ENCODE measurements at regions not wholly inside any gene's neighbourhood (a gene's known extent, or its start where the extent isn't known, plus 50 kb on each side); places are given as distances from the start of the nearest gene placed in this dataset.

DNA sequence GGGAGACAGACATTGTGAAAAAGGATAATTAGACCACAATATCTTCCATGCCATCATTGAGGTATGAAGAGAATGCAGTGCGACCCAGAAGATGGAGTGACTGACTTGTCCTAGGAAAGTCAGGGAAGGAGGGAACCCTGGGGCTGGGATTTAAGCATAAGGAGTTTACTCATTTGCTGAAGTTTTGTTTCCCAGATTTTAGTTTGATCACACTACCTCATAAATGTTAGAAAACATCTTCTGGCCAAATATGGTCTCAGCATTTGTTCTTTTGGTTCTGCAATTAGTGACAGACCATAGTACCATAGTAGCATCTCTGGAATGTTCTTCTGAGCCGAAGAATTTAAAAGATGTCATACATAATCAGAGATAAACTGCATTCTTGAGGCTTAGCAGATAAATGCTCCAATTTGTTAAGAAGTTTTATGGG lies 96.5 kb upstream of the PGRMC2 start:
- no peaks in the 10 kb centered on the region for H3K36me3 ChIP-seq
- peaks cover 0 to 15% of the 10 kb centered on the region in 2 donors for H3K4me1 ChIP-seq
- no peaks in the 10 kb centered on the region for H3K9me3 ChIP-seq
- no peak for DNase-seq (ENCODE audit: low spot score in 2 of 2)
- no peaks in the 10 kb centered on the region for H3K27me3 ChIP-seq
- H3K27ac ChIP-seq, result no peak overlapping the region
- intact Hi-C loops (cut with DNase I; ENCODE audit: low total_unique reads), result no loop called here
- TF ChIP-seq POLR2A (IDR thresholded peaks at IDR 0.05) (no peak), POLR2AphosphoS5 (IDR thresholded peaks at IDR 0.05) (no peak)
- TF ChIP-seq, protein P1, sequence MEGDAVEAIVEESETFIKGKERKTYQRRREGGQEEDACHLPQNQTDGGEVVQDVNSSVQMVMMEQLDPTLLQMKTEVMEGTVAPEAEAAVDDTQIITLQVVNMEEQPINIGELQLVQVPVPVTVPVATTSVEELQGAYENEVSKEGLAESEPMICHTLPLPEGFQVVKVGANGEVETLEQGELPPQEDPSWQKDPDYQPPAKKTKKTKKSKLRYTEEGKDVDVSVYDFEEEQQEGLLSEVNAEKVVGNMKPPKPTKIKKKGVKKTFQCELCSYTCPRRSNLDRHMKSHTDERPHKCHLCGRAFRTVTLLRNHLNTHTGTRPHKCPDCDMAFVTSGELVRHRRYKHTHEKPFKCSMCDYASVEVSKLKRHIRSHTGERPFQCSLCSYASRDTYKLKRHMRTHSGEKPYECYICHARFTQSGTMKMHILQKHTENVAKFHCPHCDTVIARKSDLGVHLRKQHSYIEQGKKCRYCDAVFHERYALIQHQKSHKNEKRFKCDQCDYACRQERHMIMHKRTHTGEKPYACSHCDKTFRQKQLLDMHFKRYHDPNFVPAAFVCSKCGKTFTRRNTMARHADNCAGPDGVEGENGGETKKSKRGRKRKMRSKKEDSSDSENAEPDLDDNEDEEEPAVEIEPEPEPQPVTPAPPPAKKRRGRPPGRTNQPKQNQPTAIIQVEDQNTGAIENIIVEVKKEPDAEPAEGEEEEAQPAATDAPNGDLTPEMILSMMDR (IDR thresholded peaks at IDR 0.05), result no peak
- no peak overlapping the region for H3K4me3 ChIP-seq

DNA sequence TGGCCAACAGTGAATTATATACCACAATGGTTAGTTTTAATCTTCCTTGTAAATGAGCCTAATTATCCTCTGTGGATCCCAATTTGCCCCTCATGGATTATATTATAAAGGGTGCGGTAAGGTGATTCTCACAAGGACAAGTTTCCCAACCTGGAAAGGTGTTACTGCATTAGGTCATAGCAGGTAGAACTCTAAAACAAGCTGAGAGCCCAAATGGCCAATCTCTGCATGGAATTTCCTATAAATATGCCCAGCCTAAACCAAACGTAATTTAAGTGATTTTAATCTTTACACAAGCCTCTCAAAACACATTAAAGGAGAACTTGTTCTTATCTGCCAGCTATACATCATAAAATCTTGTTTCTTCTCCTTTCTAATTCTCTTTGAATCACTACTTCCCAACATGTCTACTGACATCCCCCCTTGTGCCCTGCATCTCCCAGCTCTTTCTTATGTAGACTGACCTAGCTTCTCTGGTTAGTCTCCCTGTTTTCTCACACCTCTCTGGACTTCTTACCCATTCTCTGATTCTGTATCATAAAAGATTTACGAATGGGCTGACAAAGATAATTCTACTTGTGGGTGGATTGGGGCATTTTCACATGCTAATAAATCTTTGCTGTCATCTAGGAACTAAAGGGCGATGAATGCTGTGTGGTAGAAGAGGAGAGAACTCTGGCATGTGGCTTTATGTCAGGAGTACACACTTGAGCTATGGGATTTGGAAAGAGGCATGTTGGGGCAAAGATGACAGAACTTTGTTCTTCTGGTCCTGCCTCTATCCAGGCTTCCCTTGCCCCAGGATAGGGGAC lies 94.3 kb upstream of the PGRMC2 start:
- no peak overlapping the region for H3K4me3 ChIP-seq
- TF ChIP-seq, protein P1 (IDR thresholded peaks at IDR 0.05), result no peak
- no peak for TF ChIP-seq POLR2A (IDR thresholded peaks at IDR 0.05)
- TF ChIP-seq POLR2AphosphoS5 (IDR thresholded peaks at IDR 0.05), result no peak
- H3K36me3 ChIP-seq, result no peaks in the 10 kb centered on the region
- intact Hi-C loops (cut with DNase I; ENCODE audit: low total_unique reads), result no loop called here
- H3K27ac ChIP-seq, result no peak overlapping the region
- no peak for DNase-seq (ENCODE audit: low spot score in 2 of 2)
- H3K27me3 ChIP-seq, result no peaks in the 10 kb centered on the region
- H3K9me3 ChIP-seq, result peaks cover 0 to 1% of the 10 kb centered on the region in 2 donors
- peaks cover 0 to 15% of the 10 kb centered on the region in 2 donors for H3K4me1 ChIP-seq

DNA sequence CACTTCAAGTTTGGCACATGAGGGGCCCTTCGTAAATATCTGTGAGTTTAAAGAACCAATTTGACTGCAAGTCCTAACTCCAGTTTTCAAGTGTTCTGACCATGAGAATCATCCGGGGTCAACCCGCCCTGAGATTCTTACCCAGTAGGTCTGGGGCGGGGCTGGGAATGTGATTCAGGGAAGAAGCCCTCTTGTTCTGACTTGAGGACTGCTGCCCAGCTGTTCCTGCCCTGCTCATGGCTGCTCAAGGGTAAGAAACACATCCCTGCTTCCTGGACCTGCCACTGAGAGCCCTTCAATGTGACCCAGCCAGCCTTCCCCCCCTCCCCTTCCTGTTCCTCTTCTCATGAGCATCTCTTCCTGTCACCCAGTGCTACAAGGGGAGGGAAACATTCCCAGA lies 92.7 kb upstream of the PGRMC2 start:
- H3K27ac ChIP-seq, result no peak overlapping the region
- no peak for DNase-seq (ENCODE audit: low spot score in 2 of 2)
- H3K4me3 ChIP-seq, result no peak overlapping the region
- TF ChIP-seq POLR2A (IDR thresholded peaks at IDR 0.05) (no peak), POLR2AphosphoS5 (IDR thresholded peaks at IDR 0.05) (no peak)
- TF ChIP-seq, protein P1 (IDR thresholded peaks at IDR 0.05), result no peak
- H3K9me3 ChIP-seq, result peaks cover 0 to 6% of the 10 kb centered on the region in 2 donors
- H3K27me3 ChIP-seq, result no peaks in the 10 kb centered on the region
- H3K4me1 ChIP-seq, result peaks cover 0 to 2% of the 10 kb centered on the region in 2 donors
- intact Hi-C loops (cut with DNase I; ENCODE audit: low total_unique reads), result no loop called here
- no peaks in the 10 kb centered on the region for H3K36me3 ChIP-seq

- Histone ChIP-seq H3K27me3 (no peaks in the 10 kb centered on the region), H3K27ac (no peak overlapping the region), H3K9me3 (peaks cover 0 to 6% of the 10 kb centered on the region in 2 donors), H3K4me3 (no peak overlapping the region), H3K4me1 (no peaks in the 10 kb centered on the region), H3K36me3 (no peaks in the 10 kb centered on the region)
- TF ChIP-seq POLR2A (IDR thresholded peaks at IDR 0.05) (no peak), POLR2AphosphoS5 (IDR thresholded peaks at IDR 0.05) (no peak)
- TF ChIP-seq, protein P1 (IDR thresholded peaks at IDR 0.05), result peak in 2 of 3 donors; percentile 23 to 26
- DNase-seq (ENCODE audit: low spot score in 2 of 2), result no peak
- intact Hi-C loops (cut with DNase I; ENCODE audit: low total_unique reads), result no loop called here
Observed at GRCh38 chr4:128379860-128380259, 92.2 kb upstream of the PGRMC2 start.

DNA sequence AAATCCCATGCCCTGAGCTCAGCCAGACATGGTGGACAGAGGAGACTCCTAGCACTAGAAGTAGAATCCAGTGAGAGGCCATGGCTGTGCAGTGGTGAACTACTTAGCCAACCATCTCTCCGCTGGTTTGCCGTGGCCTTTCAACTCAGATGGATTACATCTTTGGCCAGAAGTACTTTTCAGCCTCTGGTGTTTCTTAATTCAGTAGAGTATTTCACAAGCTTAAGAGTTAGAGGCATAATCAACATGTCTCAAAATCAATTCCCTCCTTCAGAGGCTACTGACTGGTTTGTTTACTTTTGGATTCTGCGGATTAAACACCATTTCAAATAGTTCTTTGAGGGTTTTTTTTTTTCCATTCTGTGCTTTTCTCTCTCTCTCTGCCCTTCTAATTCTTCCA lies 91.1 kb upstream of the PGRMC2 start:
- no peak for DNase-seq (ENCODE audit: low spot score in 2 of 2)
- TF ChIP-seq POLR2AphosphoS5 (IDR thresholded peaks at IDR 0.05) (no peak), POLR2A (IDR thresholded peaks at IDR 0.05) (no peak)
- TF ChIP-seq, protein P1 (IDR thresholded peaks at IDR 0.05), result no peak
- H3K4me1 ChIP-seq, result no peaks in the 10 kb centered on the region

More for the DNA sequence above, 91.1 kb upstream of the PGRMC2 start:
- Histone ChIP-seq H3K9me3 (peaks cover 0 to 6% of the 10 kb centered on the region in 2 donors), H3K27me3 (no peaks in the 10 kb centered on the region), H3K27ac (no peak overlapping the region), H3K4me3 (no peak overlapping the region), H3K36me3 (no peaks in the 10 kb centered on the region)
- intact Hi-C loops (cut with DNase I; ENCODE audit: low total_unique reads), result no loop called here

All from breast epithelium (tissue), 4 donors.